ENCODE measurements at regions not wholly inside any gene's neighbourhood (a gene's known extent, or its start where the extent isn't known, plus 50 kb on each side); places are given as distances from the start of the nearest gene placed in this dataset.

GRCh38 chr21:16770266-16770665, 742.6 kb upstream of the CXADR start:
- in situ Hi-C loops (cut with MboI; ENCODE audit: low pct_unique_long_range_greater_than_20kb, low sequenced_read_pairs, unreplicated experiment) = no loop called here
- TF ChIP-seq, protein P1, sequence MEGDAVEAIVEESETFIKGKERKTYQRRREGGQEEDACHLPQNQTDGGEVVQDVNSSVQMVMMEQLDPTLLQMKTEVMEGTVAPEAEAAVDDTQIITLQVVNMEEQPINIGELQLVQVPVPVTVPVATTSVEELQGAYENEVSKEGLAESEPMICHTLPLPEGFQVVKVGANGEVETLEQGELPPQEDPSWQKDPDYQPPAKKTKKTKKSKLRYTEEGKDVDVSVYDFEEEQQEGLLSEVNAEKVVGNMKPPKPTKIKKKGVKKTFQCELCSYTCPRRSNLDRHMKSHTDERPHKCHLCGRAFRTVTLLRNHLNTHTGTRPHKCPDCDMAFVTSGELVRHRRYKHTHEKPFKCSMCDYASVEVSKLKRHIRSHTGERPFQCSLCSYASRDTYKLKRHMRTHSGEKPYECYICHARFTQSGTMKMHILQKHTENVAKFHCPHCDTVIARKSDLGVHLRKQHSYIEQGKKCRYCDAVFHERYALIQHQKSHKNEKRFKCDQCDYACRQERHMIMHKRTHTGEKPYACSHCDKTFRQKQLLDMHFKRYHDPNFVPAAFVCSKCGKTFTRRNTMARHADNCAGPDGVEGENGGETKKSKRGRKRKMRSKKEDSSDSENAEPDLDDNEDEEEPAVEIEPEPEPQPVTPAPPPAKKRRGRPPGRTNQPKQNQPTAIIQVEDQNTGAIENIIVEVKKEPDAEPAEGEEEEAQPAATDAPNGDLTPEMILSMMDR (IDR thresholded peaks at IDR 0.05; ENCODE audit: extremely low read depth, insufficient read depth, missing control alignments) = no peak
- DNase-seq (ENCODE audit: low spot score) = no peak

DNA sequence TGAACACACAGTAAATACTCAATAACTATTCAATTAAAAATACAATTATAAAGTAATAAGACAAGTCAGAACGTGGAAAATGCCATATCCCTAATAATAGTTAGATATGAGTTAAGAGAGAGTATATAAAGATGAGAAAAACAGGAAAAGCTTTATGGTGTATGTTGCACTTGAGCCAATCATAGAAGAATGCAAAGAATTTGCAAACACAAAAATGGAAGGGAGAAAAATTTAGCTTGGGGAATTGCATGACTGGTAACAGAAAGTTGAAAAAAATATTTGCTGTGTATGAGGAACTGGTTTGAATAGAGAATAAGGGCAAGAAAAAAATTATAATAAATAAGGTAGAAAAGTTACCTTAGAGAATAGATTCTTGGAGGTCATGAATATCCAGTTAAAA, 739.6 kb upstream of the CXADR start:
- no peak for DNase-seq (ENCODE audit: low spot score)
- in situ Hi-C loops (cut with MboI; ENCODE audit: low pct_unique_long_range_greater_than_20kb, low sequenced_read_pairs, unreplicated experiment) = no loop called here

GRCh38 chr21:16775076-16775475, 737.8 kb upstream of the CXADR start:
- in situ Hi-C loops (cut with MboI; ENCODE audit: low pct_unique_long_range_greater_than_20kb, low sequenced_read_pairs, unreplicated experiment) = no loop called here
- no peak for DNase-seq (ENCODE audit: low spot score)
- TF ChIP-seq, protein P1 (IDR thresholded peaks at IDR 0.05; ENCODE audit: extremely low read depth, insufficient read depth, missing control alignments) = no peak

More for the DNA sequence above, 739.6 kb upstream of the CXADR start:
- TF ChIP-seq, protein P1 (IDR thresholded peaks at IDR 0.05; ENCODE audit: extremely low read depth, insufficient read depth, missing control alignments) = no peak

DNA sequence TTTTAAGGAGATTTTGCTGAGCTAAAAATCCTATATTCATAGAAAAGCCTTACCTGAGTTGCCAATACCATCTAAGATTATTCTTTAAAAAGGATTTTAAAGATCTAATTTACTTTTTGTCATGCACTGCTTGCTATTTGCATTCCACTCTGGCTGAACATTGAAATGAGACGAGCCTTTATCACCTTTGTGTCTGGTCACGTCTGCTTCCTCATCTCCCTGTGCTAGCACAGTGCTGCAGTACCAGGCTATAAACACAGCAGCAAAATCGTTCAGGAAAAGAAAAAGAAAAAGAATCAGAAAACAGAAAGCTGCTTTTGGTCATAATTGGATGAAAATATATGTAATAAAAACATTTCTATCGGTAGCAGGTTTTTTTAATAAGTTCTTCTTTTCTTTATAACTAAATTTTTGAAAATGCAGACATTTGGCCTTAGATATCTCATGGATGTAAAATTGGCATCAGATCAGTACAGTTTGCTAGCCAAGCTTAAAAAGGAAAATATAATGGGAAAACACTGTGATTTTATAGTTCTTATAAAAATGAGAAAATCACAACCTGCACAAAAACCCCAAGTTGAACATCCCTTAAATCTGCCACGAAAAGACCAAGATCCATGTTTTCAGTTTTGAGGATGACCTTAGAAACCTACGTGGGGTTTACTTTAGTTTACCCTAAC, 735.7 kb upstream of the CXADR start:
- TF ChIP-seq, protein P1 (IDR thresholded peaks at IDR 0.05; ENCODE audit: extremely low read depth, insufficient read depth, missing control alignments) = no peak
- in situ Hi-C loops (cut with MboI; ENCODE audit: low pct_unique_long_range_greater_than_20kb, low sequenced_read_pairs, unreplicated experiment) = no loop called here
- no peak for DNase-seq (ENCODE audit: low spot score)

GRCh38 chr21:16788584-16788983, 724.3 kb upstream of the CXADR start:
- TF ChIP-seq, protein P1 (IDR thresholded peaks at IDR 0.05; ENCODE audit: extremely low read depth, insufficient read depth, missing control alignments) = no peak
- in situ Hi-C loops (cut with MboI; ENCODE audit: low pct_unique_long_range_greater_than_20kb, low sequenced_read_pairs, unreplicated experiment) = no loop called here
- no peak for DNase-seq (ENCODE audit: low spot score)

- no peak for DNase-seq (ENCODE audit: low spot score)
- TF ChIP-seq, protein P1 (IDR thresholded peaks at IDR 0.05; ENCODE audit: extremely low read depth, insufficient read depth, missing control alignments) = no peak
- in situ Hi-C loops (cut with MboI; ENCODE audit: low pct_unique_long_range_greater_than_20kb, low sequenced_read_pairs, unreplicated experiment) = no loop called here
These were observed 723.2 kb upstream of the CXADR start for GRCh38 chr21:16789636-16790035.
